ENCODE measurements at regions not wholly inside any gene's neighbourhood (a gene's known extent, or its start where the extent isn't known, plus 50 kb on each side); places are given as distances from the start of the nearest gene placed in this dataset.

GRCh38 chr7:42400211-42400772 lies 163.3 kb upstream of the GLI3 start:
- TF ChIP-seq, protein P1, sequence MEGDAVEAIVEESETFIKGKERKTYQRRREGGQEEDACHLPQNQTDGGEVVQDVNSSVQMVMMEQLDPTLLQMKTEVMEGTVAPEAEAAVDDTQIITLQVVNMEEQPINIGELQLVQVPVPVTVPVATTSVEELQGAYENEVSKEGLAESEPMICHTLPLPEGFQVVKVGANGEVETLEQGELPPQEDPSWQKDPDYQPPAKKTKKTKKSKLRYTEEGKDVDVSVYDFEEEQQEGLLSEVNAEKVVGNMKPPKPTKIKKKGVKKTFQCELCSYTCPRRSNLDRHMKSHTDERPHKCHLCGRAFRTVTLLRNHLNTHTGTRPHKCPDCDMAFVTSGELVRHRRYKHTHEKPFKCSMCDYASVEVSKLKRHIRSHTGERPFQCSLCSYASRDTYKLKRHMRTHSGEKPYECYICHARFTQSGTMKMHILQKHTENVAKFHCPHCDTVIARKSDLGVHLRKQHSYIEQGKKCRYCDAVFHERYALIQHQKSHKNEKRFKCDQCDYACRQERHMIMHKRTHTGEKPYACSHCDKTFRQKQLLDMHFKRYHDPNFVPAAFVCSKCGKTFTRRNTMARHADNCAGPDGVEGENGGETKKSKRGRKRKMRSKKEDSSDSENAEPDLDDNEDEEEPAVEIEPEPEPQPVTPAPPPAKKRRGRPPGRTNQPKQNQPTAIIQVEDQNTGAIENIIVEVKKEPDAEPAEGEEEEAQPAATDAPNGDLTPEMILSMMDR (IDR thresholded peaks at IDR 0.05): no peak
- no peak for TF ChIP-seq POLR2A (IDR thresholded peaks at IDR 0.05)

Data from Peyer's patch (tissue), 4 donors.